Neural cell (in vitro differentiated cells): ENCODE measurements at regions not wholly inside any gene's neighbourhood (a gene's known extent, or its start where the extent isn't known, plus 50 kb on each side); places are given as distances from the start of the nearest gene placed in this dataset.

Experiments used
- CTCF ChIP-seq: fragments of 450-650 bp; IDR thresholded peaks from 2 replicates; pipeline ENCODE4 v1.5.1; 2014; ENCODE audit warnings: antibody characterized with exemption, mild to moderate bottlenecking, moderate library complexity; ENCODE audit not compliant: poor library complexity, severe bottlenecking
- EZH2 ChIP-seq: fragments of 200-600, 300-800 bp; shearing (Covaris generic), sonication (generic); IDR thresholded peaks from 2 replicates; pipeline ENCODE4 v1.6.1; 2014; ENCODE audit warnings: antibody characterized with exemption, low read length, borderline replicate concordance, mild to moderate bottlenecking; ENCODE audit not compliant: insufficient read depth, poor library complexity, severe bottlenecking
- MXI1 ChIP-seq: fragments of 450-650 bp; conservative IDR thresholded peaks from 2 replicates; pipeline ENCODE4 v1.6.1; 2014; ENCODE audit warnings: antibody characterized with exemption, mild to moderate bottlenecking; ENCODE audit not compliant: poor library complexity, severe bottlenecking
- POLR2AphosphoS5 ChIP-seq: IDR thresholded peaks from 2 replicates; pipeline ENCODE4 v1.6.1; 2012
- RAD21 ChIP-seq: fragments of 450-650 bp; conservative IDR thresholded peaks from 2 replicates; pipeline ENCODE4 v1.6.1; 2014; ENCODE audit warnings: antibody characterized with exemption, mild to moderate bottlenecking, moderate library complexity

- TF ChIP-seq RAD21 (no peak), EZH2 (no peak), CTCF (no peak), POLR2AphosphoS5 (no peak), MXI1 (no peak)
These were observed 1962.5 kb downstream of the ARAP2 start for GRCh38 chr4:34281826-34282225.
